IPS DF 4.7 (cell line): ENCODE measurements at regions not wholly inside any gene's neighbourhood (a gene's known extent, or its start where the extent isn't known, plus 50 kb on each side); places are given as distances from the start of the nearest gene placed in this dataset.

Source experiments
- DNase-seq: peaks from one replicate; pipeline ENCODE4 v3.0.0-alpha.2; 2013; ENCODE audit warnings: low spot score; ENCODE audit errors: extremely low read depth

DNA sequence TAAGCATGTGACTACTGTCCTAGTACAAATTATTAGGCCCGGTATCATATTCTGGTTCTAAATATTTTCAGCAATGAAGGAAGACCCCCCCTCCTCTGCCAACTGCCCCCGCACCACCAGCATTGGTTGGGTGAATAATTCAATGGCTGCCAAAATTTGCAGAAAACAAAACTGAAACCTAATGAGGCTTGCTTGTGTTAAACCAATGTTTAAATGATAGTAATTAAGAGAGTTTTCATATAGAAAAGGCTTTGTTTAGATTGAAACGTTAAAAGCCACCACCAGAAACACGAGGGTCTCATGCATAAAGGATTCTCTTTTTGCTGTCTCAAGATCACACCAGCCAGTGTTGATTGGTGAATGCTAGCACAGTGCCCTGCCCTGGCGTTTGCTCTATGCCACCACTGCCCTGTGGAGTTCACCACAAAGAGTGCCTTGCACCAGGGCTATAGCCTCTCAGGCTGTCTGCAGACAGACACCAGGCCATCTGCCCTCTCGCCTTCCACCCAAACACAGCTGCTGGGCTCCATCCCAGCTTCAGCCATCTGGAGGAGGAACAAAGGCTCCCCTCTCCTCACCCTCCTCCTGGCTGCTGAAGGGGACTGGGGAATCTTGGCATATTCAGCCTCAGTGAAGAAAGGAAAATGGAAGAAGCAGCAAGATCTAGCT lies 200.3 kb upstream of the PFN2 start:
- no peak for DNase-seq

DNA sequence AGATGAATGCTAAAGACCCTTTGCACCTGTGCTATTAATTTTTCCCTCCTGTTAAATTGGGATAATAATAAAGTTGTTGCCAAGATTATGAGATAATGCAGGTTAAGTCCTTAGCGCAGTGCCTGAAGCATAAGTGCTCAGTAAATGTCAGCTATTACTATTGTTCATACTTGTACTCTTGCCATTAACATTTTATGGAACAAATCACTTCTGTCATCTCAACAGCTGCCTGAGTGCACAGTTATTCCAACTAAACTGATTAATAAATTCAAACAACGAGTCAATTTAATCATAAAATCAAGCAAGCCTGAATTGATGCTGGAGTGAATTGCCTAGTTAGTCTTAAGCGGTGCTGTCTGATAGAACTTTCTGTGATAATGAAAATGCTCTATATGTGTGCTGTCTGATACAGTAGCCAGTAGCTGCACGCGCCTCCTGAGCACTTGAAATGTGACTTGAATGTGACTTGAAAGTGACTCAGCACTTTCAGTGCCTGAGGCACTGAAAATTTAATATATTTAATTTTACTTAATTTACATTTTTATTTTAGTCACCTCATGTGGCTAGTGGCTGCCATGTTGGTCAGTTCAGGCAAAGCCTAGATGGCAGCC lies 198.7 kb upstream of the PFN2 start:
- DNase-seq: no peak

DNA sequence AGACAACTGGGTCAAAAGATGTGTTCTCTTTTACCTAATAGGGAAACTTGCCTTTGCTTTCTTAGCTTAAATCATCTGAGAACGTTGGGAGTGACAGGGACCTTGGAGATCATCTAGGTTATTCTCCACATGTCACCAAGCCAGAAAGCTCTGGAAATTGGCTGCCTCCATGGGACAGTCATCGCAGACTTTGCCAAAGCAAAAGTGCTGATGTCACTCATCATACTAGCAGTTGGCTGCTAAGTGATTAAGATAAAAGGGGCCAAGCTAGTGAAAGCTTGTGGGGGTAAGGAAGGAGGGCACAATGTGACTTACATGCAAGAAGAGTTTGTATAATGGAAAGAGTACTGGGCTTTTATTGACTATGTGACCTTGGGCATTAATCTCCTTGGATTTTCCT lies 198.0 kb upstream of the PFN2 start:
- DNase-seq: no peak

DNA sequence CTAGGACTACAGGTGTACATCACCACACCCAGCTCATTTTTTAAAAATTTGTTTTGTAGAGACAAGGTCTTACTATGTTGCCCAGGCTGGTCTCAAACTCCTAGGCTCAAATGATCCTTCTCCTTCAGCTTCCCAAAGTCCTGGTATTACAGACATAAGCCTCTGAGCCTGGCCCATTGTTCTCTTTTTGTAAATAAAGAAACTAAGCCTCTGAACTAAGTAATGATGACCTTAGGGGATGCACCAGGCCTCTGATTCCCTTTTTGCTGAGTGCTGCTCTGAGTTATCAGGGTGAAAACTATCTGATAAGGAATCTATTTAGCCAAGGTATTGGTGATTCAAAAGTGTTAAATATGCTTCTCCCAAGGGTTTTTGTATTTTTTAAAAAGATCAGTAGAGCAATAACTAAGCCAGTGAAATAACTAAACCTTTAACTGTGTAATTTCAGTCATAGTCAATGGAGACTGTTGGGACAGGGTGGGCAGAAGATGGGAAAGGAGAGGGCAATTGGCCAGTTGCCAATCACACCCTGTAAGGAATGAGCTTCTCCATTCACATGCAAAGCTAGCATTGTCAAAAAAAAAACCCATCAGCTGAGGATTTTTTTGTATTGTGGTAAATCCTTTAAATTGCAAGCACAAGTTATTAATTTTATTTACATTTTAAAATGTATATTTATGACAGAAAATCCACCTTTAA lies 194.8 kb upstream of the PFN2 start:
- no peak for DNase-seq

DNA sequence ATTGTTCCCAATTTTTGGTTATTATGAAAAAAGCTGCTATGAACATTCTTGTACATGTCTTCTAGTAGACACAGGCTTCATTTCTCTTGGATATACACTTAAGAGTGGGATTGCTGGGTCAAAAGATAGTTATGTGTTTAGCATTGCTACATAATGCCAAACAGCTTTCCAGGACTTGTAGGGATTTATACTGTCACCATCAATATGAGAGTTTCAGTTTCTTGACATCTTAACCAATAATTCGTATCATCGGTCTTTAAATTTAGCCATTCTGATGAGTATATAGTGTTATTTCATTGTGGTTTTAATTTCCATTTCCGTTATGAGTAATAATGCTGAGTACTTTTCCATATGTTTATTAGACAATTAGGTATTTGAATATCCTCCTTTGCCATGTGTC lies 190.3 kb upstream of the PFN2 start:
- no peak for DNase-seq

DNA sequence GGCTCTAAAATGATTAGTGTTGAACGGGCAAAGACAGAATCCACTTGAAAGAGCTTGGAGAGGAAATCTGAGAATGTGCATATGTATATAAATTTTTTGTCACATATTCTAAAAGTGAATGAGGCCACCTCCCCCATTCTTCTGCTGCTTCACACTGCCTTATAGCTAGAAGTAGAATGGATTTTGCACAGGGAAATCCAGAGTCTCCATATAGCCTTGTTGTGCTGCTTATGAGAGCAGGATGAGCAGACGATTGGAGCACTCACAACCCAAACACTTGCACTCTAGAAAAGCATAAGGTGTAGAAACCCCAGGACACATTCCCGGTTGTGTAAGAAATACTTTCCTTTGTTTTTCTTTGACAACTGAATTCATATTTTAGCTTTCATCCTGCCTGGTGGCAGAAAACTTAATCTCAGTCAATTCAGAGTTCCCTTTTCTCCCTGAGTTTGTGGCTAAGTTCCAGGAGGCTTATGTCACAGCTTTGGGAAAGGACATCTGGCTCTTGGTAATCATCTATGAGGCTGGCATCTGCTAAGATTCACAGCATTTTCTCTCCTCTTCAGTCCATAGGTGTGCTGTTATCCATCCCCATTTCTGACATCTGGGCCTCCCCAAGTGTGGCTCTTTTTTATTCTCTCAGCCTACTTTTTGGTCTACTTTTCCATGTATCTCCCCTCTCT lies 188.4 kb upstream of the PFN2 start:
- no peak for DNase-seq

DNA sequence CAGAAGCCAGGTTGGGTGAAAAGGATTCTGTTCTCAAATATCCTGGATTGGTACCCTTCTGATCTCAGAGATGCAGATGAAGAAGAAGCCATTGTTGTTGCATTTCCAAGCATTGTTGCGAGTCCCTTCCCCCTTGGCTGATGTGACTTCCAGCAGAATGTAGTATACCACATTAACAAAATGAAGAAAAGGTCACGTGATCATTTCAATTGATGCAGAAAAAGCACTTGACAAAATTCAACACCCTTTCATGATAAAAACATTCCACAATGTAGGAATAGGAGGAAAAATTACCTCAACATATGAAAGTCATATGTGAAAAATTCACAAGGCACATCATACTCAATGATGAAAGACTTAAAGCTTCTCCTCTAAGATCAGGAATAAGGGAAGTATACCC lies 181.9 kb upstream of the PFN2 start:
- no peak for DNase-seq

DNA sequence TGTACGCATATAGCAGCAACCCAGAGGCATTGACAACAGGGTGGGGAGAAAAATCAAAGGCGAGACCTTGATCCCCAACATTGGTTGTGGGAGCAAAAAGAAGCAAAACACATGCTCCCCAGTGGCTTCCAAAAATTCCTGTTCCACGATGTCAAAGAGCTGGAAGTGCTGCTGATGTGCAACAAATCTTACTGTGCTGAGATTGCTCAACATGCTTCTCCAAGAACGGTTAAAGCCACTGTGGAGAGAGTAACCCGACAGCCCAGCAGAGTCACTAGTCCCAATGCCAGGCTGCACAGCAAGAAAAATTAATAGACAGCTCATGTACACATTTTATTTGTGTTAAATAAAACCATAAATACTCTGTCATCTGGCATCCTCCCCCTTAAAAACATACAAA lies 179.9 kb upstream of the PFN2 start:
- DNase-seq: no peak

DNA sequence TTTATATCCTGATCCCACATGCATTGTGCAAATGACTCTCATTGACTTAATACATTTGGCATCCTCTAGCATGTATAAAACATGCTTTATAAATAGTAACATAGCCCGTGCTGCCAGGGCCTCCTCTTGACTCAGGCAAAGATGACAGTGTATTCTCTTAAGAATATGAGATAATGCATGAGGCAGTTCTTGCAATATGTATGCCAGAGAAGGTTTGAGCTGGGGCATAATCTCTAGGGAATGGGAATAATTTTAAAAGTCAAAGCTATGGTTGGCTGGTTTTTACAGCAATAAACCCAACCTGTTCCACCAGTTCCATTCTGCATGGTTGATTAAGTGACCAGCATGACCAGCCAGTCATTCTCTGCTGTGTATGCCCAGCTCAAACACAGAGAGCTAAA lies 179.0 kb upstream of the PFN2 start:
- DNase-seq: no peak

DNA sequence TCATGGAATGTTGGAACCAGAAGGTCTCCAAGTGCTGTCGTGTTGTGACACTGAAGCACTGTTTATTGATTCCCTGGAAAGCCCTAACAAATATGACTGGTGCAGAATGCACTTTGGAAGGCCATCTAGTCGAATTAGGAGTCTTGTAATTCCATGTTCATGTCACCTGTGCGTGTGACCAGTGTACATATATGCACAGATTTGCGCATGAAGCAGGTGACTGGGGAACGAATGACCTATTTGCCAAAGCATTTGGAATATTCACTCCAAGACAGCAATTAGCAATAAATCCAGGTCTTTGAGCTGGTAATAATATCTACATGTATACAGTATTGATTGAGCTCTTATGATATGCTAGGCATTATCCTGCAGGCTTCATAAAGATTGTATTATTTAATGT lies 177.5 kb upstream of the PFN2 start:
- DNase-seq: no peak

DNA sequence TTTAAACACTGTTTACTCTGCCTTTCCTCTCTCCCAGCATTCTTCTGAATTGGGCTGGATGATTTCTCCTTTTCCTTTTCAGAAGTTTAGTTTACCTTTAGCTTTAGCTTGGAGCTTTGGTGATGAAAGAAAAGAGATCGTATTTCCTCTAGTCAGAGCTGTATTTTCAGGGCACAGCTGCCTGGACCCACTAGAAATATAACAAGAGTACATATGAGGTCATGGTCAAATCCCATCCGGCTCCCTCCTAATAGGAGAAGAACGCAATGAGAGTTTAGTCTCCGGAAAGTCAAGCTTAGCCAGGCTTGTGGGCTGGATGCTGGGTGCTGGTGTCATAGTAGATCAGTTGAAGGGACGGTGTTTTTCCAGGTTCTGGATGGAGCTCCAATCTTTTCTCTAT lies 177.1 kb upstream of the PFN2 start:
- DNase-seq: no peak

DNA sequence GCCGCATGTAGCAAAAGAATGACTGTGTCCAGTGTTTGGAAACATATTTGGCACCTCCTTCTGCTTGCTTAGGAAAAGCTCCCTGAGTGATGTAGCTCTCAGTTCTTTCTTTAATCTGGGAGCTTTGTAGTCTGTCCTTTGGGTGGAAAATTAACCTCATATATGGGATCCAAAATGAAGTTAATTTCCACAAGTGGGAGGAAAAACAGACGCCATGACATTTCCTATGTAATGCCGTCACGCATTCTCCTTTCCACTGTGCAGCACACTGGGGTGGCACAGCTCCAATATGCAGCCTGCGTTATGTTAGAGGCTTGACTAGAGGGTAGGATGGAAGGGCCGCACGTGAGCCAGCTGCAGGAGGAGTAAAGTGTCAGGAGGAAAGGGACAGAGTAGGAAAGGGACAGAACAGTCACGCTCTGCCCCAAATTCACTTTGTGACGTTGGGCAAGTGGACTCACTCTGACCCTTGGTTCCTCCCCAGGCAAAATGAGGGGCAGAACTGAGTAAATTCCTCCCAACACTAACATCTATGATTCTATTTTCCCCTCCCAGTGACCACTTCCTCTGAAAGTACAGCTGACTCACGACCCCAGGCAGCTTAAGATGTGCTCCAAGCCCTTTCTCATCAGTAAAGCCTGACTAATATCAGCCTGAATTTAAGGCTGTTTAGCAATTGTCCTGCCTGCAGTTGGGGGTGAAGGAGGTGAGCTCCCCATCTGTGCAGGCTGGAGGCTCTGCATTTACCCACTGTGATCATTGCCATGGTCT lies 176.5 kb upstream of the PFN2 start:
- DNase-seq: no peak

DNA sequence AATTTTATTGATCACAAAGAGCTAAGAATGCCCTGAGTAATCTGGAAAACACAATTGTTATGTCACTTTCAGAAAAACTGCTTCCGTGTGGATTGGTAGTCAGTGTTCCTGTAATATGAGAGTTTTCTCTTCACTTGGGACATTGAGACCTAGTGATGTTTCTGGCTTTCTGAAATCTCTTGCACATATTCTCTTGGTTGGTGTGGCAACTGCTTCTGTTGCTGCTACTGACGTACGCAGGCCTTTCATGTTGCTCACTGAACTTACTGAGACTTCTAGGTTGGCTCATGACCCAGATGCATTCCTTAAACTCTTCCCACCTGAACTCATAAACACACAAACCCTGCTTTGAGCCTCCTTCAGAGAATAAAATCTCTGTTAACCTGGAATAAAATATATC lies 175.0 kb upstream of the PFN2 start:
- no peak for DNase-seq

DNA sequence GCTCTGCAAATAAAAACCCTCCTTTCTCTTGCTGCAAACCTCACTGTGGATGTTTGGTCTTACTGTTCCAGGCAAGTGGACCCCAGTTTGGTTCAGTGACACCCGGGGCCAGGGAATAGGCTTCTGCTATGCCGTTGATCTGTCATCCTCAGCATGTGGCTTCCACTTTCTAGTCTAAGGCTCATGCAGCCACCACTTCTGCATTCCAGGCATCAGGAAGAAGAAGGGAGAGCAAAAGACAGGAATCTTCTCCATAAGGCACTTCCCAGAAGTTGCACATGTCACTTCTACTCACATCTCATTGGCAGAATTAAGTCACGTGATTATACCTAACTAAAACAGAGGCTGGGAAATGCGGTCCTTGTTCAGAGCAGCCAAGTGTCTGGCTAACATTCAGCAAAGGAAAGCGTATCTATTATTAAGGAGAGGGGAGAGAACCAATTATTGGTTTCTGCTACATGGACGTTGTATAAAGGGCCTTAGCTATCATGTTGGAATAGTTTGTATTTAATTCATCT lies 173.6 kb upstream of the PFN2 start:
- no peak for DNase-seq

DNA sequence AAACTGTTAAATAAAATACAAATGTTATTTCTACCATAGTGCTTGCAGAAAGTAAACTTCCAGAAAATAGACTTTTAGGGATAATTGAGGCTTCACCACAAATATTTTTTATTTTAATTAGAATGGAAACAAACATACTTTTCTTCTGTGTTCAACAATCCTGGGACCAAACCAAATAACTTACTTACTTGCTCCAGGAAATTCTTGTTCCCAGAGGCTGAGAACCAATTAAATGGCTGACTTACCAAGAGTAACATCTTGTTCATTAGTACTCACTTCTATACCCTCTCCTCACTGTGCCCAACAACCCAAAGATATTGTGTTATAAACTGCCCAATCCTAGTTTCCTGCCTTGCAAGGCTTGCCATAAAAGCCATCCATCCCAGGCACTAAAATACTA lies 172.2 kb upstream of the PFN2 start:
- DNase-seq: no peak

DNA sequence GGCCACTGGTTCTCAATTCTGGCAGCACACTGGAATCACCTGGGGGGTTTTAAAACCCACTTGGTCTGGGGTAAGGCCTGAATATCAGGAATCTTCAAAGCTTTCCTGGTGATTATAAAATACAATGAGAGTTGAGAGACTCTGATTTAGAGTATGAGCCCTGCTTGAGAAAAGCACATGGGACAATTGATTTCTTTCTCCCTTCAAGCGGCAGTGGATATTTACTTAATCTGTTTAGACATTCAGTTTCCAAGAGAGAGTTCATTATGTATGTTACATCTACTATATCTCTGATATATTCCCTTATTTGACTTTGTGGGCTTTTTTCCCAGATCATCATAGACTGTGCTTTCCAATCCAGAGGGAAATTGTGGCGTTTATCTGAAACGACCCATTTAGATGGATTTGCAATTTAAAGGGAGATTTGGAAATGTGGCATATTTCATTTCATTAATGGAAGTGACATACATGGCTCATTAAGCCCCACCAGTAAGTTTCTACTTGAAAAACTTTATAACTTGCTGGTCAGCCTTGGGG lies 171.2 kb upstream of the PFN2 start:
- no peak for DNase-seq

DNA sequence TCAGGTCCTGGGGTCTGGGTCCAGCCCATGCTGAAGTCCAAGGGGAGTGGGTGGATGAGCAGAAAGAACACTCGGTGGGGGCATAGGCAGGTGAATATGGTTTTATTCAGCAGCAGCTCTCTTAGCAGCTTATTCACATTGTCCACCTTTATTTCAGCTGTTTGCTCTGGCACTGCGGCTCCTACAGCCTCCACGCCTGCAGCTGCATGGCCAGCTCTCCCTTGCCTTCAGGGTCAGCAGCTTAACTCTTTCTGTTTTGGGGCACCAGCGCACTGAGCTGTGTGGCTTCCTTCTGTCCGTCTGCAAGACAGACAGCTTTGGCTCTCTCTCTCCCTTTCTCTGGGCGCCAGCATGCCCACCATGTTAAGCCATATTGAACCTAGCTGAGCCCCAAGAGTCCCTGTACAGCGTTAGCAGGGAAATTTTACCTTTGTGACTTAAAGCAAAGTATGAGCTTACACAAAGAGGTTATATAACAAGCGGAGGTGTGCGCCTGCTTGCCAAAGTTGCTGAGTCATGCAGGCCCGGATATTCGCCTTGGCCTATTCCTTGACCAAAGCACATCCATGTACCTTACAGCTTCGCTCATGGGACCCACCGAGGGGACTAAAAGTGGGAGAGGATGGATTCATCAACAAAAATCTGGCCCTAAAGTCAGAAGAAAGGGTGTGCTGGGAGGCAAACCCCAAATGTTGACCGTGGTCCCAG lies 170.1 kb upstream of the PFN2 start:
- DNase-seq: no peak

DNA sequence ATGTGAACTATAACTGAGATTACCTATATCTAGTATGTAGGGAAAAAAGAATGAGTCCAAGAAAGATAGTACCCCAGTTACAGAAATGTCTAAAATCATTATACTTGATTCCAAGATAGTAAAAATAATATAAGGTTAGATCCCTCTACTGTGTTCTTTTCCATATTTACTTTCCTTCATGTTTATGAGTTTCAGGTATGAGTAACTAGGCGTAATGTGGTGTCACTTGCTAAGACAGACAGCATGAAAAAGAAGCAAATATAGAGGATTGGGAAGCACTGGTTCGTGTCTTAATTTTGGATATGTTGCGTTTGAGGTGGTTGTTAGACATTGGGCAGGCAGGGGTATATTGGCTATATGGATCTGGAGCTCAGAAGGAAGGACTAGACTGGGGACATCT lies 168.1 kb upstream of the PFN2 start:
- no peak for DNase-seq

DNA sequence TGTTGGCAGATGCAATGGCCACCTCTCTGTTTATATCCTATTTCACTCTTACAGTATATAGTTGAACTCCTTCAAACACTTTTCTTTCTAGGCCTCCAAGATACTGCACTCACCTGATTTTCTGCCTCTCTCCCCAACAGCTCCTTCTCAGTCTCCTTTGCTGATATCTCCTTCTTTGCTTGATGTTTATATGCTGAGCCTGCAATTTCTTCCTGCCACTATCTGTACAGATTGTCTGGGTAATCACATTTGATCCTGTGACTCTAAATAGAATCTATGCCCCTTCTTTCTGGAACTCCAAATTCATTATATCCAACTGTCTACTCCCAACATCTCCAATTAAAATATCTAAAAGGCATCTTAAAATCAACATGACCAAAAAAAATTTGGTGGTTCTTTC lies 165.5 kb upstream of the PFN2 start:
- DNase-seq: no peak

DNA sequence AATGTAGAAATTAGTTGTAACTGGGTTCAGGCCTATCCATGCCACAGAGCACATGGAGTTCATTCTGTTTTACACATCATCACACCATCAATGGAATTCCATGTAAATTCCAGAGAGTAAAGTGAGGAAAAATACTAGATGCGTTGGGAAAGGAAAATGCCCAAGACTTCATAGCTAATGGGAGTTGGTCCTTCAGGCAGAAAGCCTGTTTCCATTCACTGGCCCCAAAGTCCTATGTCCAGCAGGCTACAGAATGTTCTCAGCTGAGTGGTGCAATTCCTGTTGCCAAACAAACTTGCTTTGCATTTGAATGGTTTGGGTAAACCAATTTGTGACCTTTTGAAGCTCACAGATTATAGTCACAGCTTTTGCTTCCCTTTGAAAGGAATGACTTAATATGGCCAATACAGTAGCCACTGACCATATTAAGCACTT lies 164.6 kb upstream of the PFN2 start:
- no peak for DNase-seq

DNA sequence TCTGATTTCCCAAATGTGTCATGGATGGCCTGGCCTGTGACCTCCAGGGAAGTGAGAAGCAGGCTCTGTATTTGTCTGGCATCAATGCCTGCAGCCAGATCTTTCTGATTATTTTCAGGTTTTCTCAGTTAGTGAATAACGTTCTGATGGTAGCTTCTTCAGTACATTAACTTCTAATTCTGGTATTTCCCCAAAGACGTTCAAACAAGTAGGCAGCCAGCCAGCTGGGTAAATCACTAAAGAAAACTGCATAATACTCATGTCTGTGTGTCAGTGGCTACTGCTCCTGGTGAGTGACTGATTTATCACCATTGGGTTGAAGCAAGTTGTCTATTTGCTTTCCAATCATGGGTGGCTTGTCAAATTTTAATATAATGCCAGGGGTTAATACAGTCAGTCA lies 162.6 kb upstream of the PFN2 start:
- DNase-seq: no peak
